ENCODE measurements at regions not wholly inside any gene's neighbourhood (a gene's known extent, or its start where the extent isn't known, plus 50 kb on each side); places are given as distances from the start of the nearest gene placed in this dataset.

DNA sequence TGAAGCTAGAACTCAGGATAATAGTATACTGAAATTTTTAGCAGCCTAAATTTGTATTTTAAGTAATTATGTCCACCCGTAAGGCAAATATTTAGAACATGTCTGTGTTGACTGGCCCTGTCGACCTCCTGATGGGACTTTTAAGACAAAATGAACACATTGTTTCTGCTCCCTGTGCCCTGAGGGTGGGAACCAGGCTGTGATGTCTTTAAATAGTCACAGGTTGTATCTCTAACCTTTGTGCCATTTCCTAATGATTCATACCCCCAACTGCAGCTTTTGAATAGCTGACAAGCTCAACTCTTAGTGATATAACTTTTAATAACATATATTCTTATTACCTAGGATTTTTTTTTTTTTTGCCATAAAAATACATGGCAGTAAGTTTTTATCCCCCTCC, 494.9 kb upstream of the AKR1E2 start:
- no peak for DNase-seq (ENCODE audit: low read depth, low spot score)
- no peaks in the 10 kb centered on the region for H3K27me3 ChIP-seq (ENCODE audit: control insufficient read depth, extremely low read depth, insufficient read depth, low read length)
- H3K9ac ChIP-seq (ENCODE audit: control insufficient read depth, extremely low read depth, insufficient read depth, low read length), result no peak overlapping the region
- TF ChIP-seq, protein P1, sequence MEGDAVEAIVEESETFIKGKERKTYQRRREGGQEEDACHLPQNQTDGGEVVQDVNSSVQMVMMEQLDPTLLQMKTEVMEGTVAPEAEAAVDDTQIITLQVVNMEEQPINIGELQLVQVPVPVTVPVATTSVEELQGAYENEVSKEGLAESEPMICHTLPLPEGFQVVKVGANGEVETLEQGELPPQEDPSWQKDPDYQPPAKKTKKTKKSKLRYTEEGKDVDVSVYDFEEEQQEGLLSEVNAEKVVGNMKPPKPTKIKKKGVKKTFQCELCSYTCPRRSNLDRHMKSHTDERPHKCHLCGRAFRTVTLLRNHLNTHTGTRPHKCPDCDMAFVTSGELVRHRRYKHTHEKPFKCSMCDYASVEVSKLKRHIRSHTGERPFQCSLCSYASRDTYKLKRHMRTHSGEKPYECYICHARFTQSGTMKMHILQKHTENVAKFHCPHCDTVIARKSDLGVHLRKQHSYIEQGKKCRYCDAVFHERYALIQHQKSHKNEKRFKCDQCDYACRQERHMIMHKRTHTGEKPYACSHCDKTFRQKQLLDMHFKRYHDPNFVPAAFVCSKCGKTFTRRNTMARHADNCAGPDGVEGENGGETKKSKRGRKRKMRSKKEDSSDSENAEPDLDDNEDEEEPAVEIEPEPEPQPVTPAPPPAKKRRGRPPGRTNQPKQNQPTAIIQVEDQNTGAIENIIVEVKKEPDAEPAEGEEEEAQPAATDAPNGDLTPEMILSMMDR (optimal IDR thresholded peaks at IDR 0.05 in 1 of 3, IDR thresholded peaks at IDR 0.05 in 1 of 3, conservative IDR thresholded peaks at IDR 0.05 in 1 of 3; ENCODE audit: extremely low read depth in 1 of 3, insufficient read depth in 2 of 3, low read length in 3 of 3), result no peak
- TF ChIP-seq EZH2 (IDR thresholded peaks at IDR 0.05; ENCODE audit: low read length), result no peak
- dilution Hi-C loops (cut with MboI; ENCODE audit: extremely low pct_ligation_motif_present, low sequenced_read_pairs), result no loop called here
- peaks cover 15% of the 10 kb centered on the region for H3K4me1 ChIP-seq (ENCODE audit: control insufficient read depth, extremely low read depth, insufficient read depth, low read length)
- no peaks in the 10 kb centered on the region for H4K20me1 ChIP-seq (ENCODE audit: control insufficient read depth, extremely low read depth, insufficient read depth, low read length)
- FAIRE-seq, result peak; percentile 82
- peaks cover 6% of the 10 kb centered on the region for H3K9me3 ChIP-seq (ENCODE audit: control insufficient read depth, low read depth, low read length)
- H3K9me1 ChIP-seq (ENCODE audit: control insufficient read depth, extremely low read depth, insufficient read depth, low read length), result peaks cover 3% of the 10 kb centered on the region
- no peaks in the 10 kb centered on the region for H3K79me2 ChIP-seq (ENCODE audit: control insufficient read depth, insufficient read depth, low read length)
- no peak overlapping the region for H3K4me2 ChIP-seq (ENCODE audit: control insufficient read depth, extremely low read depth, insufficient read depth, low read depth, low read length)
- H2AFZ ChIP-seq (ENCODE audit: control insufficient read depth, low read length), result no peak overlapping the region
- no peak overlapping the region for H3K4me3 ChIP-seq (ENCODE audit: control insufficient read depth in 2 of 3, extremely low read depth in 1 of 3, insufficient read depth in 2 of 3, low read depth in 1 of 3, low read length in 3 of 3)
- no peaks in the 10 kb centered on the region for H3K36me3 ChIP-seq (ENCODE audit: control insufficient read depth in 2 of 2, extremely low read depth in 1 of 2, insufficient read depth in 2 of 2, low read length in 2 of 2)
- H3K27ac ChIP-seq (ENCODE audit: control insufficient read depth, insufficient read depth, low read length), result no peak overlapping the region

DNA sequence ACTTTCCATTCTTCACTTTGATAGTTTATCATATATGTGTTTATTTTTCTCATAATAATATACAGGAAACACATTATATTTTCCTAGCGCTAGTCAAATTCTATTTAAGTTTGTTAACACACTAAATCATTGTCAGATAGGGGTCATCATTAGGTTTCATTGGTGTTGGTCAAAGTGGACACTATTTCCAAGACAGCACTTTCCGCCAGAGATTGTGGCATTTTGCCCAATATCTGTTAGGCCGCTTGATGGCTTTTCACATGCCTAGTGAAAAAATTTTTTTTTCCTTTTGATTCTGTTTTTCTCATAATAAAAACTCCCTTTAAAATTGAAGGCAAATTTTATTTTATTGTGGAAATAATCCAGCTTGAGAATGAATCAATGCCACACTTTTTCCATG, 495.4 kb upstream of the AKR1E2 start:
- H3K36me3 ChIP-seq (ENCODE audit: control insufficient read depth in 2 of 2, extremely low read depth in 1 of 2, insufficient read depth in 2 of 2, low read length in 2 of 2), result no peaks in the 10 kb centered on the region
- H3K4me3 ChIP-seq (ENCODE audit: control insufficient read depth in 2 of 3, extremely low read depth in 1 of 3, insufficient read depth in 2 of 3, low read depth in 1 of 3, low read length in 3 of 3), result no peak overlapping the region
- H3K9me3 ChIP-seq (ENCODE audit: control insufficient read depth, low read depth, low read length), result peaks cover 6% of the 10 kb centered on the region
- H3K9me1 ChIP-seq (ENCODE audit: control insufficient read depth, extremely low read depth, insufficient read depth, low read length), result peaks cover 3% of the 10 kb centered on the region
- H2AFZ ChIP-seq (ENCODE audit: control insufficient read depth, low read length), result no peak overlapping the region
- H3K27me3 ChIP-seq (ENCODE audit: control insufficient read depth, extremely low read depth, insufficient read depth, low read length), result no peaks in the 10 kb centered on the region
- peaks cover 15% of the 10 kb centered on the region for H3K4me1 ChIP-seq (ENCODE audit: control insufficient read depth, extremely low read depth, insufficient read depth, low read length)
- TF ChIP-seq EZH2 (IDR thresholded peaks at IDR 0.05; ENCODE audit: low read length), result no peak
- TF ChIP-seq, protein P1 (optimal IDR thresholded peaks at IDR 0.05 in 1 of 3, IDR thresholded peaks at IDR 0.05 in 1 of 3, conservative IDR thresholded peaks at IDR 0.05 in 1 of 3; ENCODE audit: extremely low read depth in 1 of 3, insufficient read depth in 2 of 3, low read length in 3 of 3), result no peak
- no peak overlapping the region for H3K4me2 ChIP-seq (ENCODE audit: control insufficient read depth, extremely low read depth, insufficient read depth, low read depth, low read length)
- H3K27ac ChIP-seq (ENCODE audit: control insufficient read depth, insufficient read depth, low read length), result no peak overlapping the region
- H3K79me2 ChIP-seq (ENCODE audit: control insufficient read depth, insufficient read depth, low read length), result no peaks in the 10 kb centered on the region
- DNase-seq (ENCODE audit: low read depth, low spot score) (no peak), FAIRE-seq (peak; percentile 32)
- H3K9ac ChIP-seq (ENCODE audit: control insufficient read depth, extremely low read depth, insufficient read depth, low read length), result no peak overlapping the region
- no peaks in the 10 kb centered on the region for H4K20me1 ChIP-seq (ENCODE audit: control insufficient read depth, extremely low read depth, insufficient read depth, low read length)
- dilution Hi-C loops (cut with MboI; ENCODE audit: extremely low pct_ligation_motif_present, low sequenced_read_pairs), result no loop called here

Measured in keratinocyte (primary cell).